HepG2 (cell line): ENCODE measurements at regions not wholly inside any gene's neighbourhood (a gene's known extent, or its start where the extent isn't known, plus 50 kb on each side); places are given as distances from the start of the nearest gene placed in this dataset.

Source experiments
- ATAC-seq: fragments of 200-7000 bp; cut with Tn5 transposase; 3 replicates; pipeline ENCODE4 v1.9.1; 2020; ENCODE audit warnings: mild to moderate bottlenecking, moderate library complexity
- BruUV-seq: library from RNA; stranded (reverse); fragments of 400-500 nt; replicated peaks from 2 replicates; lab custom pipeline; 2021; lab: Mats Ljungman, UMichigan
- CTCF ChIA-PET: fragments of 300-600 bp; formaldehyde crosslinking; extraction: SDS; loops from one replicate; lab custom pipeline; 2021; ENCODE audit warnings: low total read pairs, inconsistent platforms, low intra/inter-chr PET ratio; lab: Yijun Ruan, JAX
- POLR2A ChIA-PET: fragments of 350-600 bp; sonication (Branson Sonifier 250); formaldehyde crosslinking; loops from one replicate; lab custom pipeline; 2020; ENCODE audit warnings: antibody characterized with exemption, inconsistent platforms; lab: Yijun Ruan, JAX
- DNase-seq: peaks from one replicate; pipeline ENCODE4 v3.0.0-alpha.2; 2015; ENCODE audit warnings: low spot score
- FAIRE-seq: peaks from 3 replicates; lab custom pipeline; 2011; peaks lifted over from hg19 to GRCh38; lab: Jason Lieb, UNC
- H2AFZ ChIP-seq: one replicate; pipeline ENCODE4 v1.6.1; 2011; ENCODE audit warnings: low read length, inconsistent platforms
- H3K27ac ChIP-seq: fragments of 300-600 bp; 3 replicates; pipeline ENCODE4 v1.8.0; 2011; ENCODE audit warnings: mixed run types, mild to moderate bottlenecking, mixed read lengths, low read length, inconsistent platforms; ENCODE audit not compliant: insufficient read depth; ENCODE audit errors: extremely low read length
- H3K27me3 ChIP-seq, 2 experiments: fragments of 200-600 bp in 1 of 2; 2 replicates in 1 of 2; 3 replicates in 1 of 2; pipeline versions ENCODE4 v1.6.0 to v1.8.0; 2011; ENCODE audit warnings: low read length in 2 of 2, mild to moderate bottlenecking in 2 of 2, moderate library complexity in 2 of 2, inconsistent platforms in 1 of 2; ENCODE audit not compliant: insufficient read depth in 2 of 2, control insufficient read depth in 1 of 2
- H3K36me3 ChIP-seq, 2 experiments: fragments of 200-600 bp in 1 of 2; replicated peaks in 1 of 2; 2 replicates in 1 of 2; 3 replicates in 1 of 2; pipeline versions ENCODE4 v1.5.1 to v1.8.0; 2011; ENCODE audit warnings: low read length in 2 of 2, inconsistent platforms in 1 of 2; ENCODE audit not compliant: insufficient read depth in 2 of 2, control insufficient read depth in 1 of 2
- H3K4me1 ChIP-seq: 2 replicates; pipeline ENCODE4 v1.5.1; 2012; ENCODE audit warnings: low read length, inconsistent platforms; ENCODE audit not compliant: insufficient read depth
- H3K4me2 ChIP-seq: 2 replicates; pipeline ENCODE4 v1.6.0; 2011; ENCODE audit warnings: low read depth, low read length, inconsistent platforms
- H3K4me3 ChIP-seq, 3 experiments: fragments of 200-600 bp in 1 of 3; sonication (generic), shearing (Covaris generic) in 1 of 3; replicated peaks in 1 of 3; 2 replicates each; pipeline ENCODE4 v1.5.1; 2011 to 2016; ENCODE audit warnings: low read length in 3 of 3, inconsistent platforms in 2 of 3, low read depth in 2 of 3, mild to moderate bottlenecking in 2 of 3, control low read depth in 1 of 3, mixed read lengths in 1 of 3; ENCODE audit not compliant: insufficient read depth in 1 of 3
- H3K79me2 ChIP-seq: one replicate; pipeline ENCODE4 v1.6.1; 2011; ENCODE audit warnings: low read length, inconsistent platforms; ENCODE audit not compliant: insufficient read depth
- H3K9ac ChIP-seq: 2 replicates; pipeline ENCODE4 v1.6.0; 2011; ENCODE audit warnings: mild to moderate bottlenecking, low read depth, low read length, inconsistent platforms; ENCODE audit not compliant: insufficient read depth
- H3K9me3 ChIP-seq: 2 replicates; pipeline ENCODE4 v1.5.1; 2012; ENCODE audit warnings: mild to moderate bottlenecking, low read length
- H4K20me1 ChIP-seq: 2 replicates; pipeline ENCODE4 v1.6.0; 2011; ENCODE audit warnings: inconsistent platforms, mild to moderate bottlenecking, low read length, moderate library complexity; ENCODE audit not compliant: insufficient read depth
- DNMT3B ChIP-seq: conservative IDR thresholded peaks from 2 replicates; pipeline ENCODE4 v1.6.1; 2016; ENCODE audit warnings: missing biosample characterization, control low read depth
- DPF2 ChIP-seq: sonication (generic); formaldehyde crosslinking; IDR thresholded peaks from 2 replicates; pipeline ENCODE4 v1.4.0; 2020; ENCODE audit warnings: mild to moderate bottlenecking, low read depth, missing genetic modification reagents, borderline replicate concordance
- FOSL1 ChIP-seq: sonication (generic); formaldehyde crosslinking; IDR thresholded peaks from 2 replicates; pipeline ENCODE4 v1.9.0; 2021; ENCODE audit warnings: missing genetic modification reagents, borderline replicate concordance
- ISL2 ChIP-seq: sonication (generic); formaldehyde crosslinking; IDR thresholded peaks from 2 replicates; pipeline ENCODE4 v1.5.0; 2020; ENCODE audit warnings: missing genetic modification reagents
- KLF15 ChIP-seq: sonication (generic); formaldehyde crosslinking; IDR thresholded peaks from 2 replicates; pipeline ENCODE4 v1.8.1; 2023; ENCODE audit warnings: borderline replicate concordance, mild to moderate bottlenecking, inconsistent platforms, missing genetic modification reagents, mixed read lengths
- MED13 ChIP-seq: sonication (generic); formaldehyde crosslinking; IDR thresholded peaks from 2 replicates; pipeline ENCODE4 v1.5.0; 2020; ENCODE audit warnings: missing genetic modification reagents
- NAIF1 ChIP-seq: sonication (generic); formaldehyde crosslinking; IDR thresholded peaks from 2 replicates; pipeline ENCODE4 v1.5.0; 2020; ENCODE audit warnings: mild to moderate bottlenecking, missing genetic modification reagents, borderline replicate concordance
- PHF20 ChIP-seq: sonication (generic); formaldehyde crosslinking; IDR thresholded peaks from 2 replicates; pipeline ENCODE4 v1.5.0; 2020; ENCODE audit warnings: mild to moderate bottlenecking, missing genetic modification reagents
- PTBP1 ChIP-seq: fragments of 200-400 bp; formaldehyde crosslinking; IDR thresholded peaks from 2 replicates; pipeline ENCODE4 v1.6.1; 2018; ENCODE audit warnings: low read length, low read depth; ENCODE audit not compliant: poor library complexity, severe bottlenecking
- TEAD3 ChIP-seq: optimal IDR thresholded peaks from 2 replicates; pipeline ENCODE3; 2016; ENCODE audit warnings: borderline replicate concordance
- ZBTB42 ChIP-seq: sonication (generic); formaldehyde crosslinking; IDR thresholded peaks from 2 replicates; pipeline ENCODE4 v1.5.0; 2020; ENCODE audit warnings: mild to moderate bottlenecking, missing genetic modification reagents
- ZFP36L1 ChIP-seq: sonication (generic); formaldehyde crosslinking; IDR thresholded peaks from 2 replicates; pipeline ENCODE4 v1.8.0; 2022; ENCODE audit warnings: mild to moderate bottlenecking, missing genetic modification reagents, moderate library complexity
- ZNF124 ChIP-seq: sonication (generic); formaldehyde crosslinking; IDR thresholded peaks from 2 replicates; pipeline ENCODE4 v1.4.0; 2020; ENCODE audit warnings: missing genetic modification reagents
- WGBS: methylation state at CpG from one replicate; pipeline ENCODE4 v1.1.6; 2017; ENCODE audit warnings: low lambda C conversion rate; 5-methylcytosine and 5-hydroxymethylcytosine counted together
- in situ Hi-C: cut with HindIII; loops from 2 replicates; pipeline ENCODE4 v1.10.0; 2017; ENCODE audit warnings: low pct_unique_long_range_greater_than_20kb; ENCODE audit not compliant: extremely low pct_ligation_motif_present
- intact Hi-C: fragments of 100-400 bp; cut with micrococcal nuclease; formaldehyde crosslinking; loops from one replicate; pipeline ENCODE4 v1.10.0; 2022; ENCODE audit not compliant: unreplicated experiment
- TF ChIP-seq, protein P1 (sequence below): sonication (generic); formaldehyde crosslinking; conservative IDR thresholded peaks from 2 replicates; pipeline ENCODE4 v1.8.1; 2023; ENCODE audit warnings: missing genetic modification reagents
- TF ChIP-seq, protein P2 (sequence below): sonication (generic); formaldehyde crosslinking; IDR thresholded peaks from 2 replicates; pipeline ENCODE4 v1.8.1; 2023; ENCODE audit warnings: mild to moderate bottlenecking, moderate library complexity, missing genetic modification reagents
- TF ChIP-seq, protein P3 (sequence below): sonication (generic); formaldehyde crosslinking; IDR thresholded peaks from 2 replicates; pipeline ENCODE4 v1.5.0; 2020; ENCODE audit warnings: missing genetic modification reagents, mild to moderate bottlenecking, borderline replicate concordance

DNA sequence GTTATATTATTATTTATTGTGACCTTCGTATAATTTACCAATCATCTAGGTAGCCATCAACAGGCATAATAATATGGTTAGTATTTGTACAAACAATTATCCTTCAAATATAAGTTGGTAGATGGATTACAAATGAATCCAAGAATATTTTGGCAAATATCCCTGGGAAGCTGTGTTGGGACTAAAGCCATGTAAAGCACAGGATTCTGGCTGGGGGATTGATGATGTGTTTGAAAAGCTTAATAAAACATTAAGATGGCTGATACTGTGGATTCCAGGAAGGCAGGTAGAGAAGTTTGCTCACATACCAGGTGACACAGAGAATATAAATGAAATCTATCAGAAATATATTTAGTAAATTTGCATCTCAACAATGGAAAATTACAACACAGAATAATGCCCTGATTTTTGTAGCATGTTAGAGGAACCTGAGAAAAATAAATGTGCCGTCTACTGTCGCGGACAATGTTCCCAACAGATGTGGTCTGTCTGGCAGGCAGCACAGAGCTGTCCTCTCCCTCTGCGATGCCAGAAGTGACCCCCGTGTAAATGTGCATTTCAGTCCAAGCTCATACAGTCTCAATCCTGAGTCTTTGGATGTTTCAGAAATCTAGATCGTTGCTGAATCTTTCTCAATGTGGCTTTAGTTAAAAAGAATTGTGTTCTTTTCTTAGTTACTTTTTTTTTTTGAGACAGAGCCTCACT is 125.0 kb downstream of the TEX36 start (continued):
- TF ChIP-seq, protein P1, sequence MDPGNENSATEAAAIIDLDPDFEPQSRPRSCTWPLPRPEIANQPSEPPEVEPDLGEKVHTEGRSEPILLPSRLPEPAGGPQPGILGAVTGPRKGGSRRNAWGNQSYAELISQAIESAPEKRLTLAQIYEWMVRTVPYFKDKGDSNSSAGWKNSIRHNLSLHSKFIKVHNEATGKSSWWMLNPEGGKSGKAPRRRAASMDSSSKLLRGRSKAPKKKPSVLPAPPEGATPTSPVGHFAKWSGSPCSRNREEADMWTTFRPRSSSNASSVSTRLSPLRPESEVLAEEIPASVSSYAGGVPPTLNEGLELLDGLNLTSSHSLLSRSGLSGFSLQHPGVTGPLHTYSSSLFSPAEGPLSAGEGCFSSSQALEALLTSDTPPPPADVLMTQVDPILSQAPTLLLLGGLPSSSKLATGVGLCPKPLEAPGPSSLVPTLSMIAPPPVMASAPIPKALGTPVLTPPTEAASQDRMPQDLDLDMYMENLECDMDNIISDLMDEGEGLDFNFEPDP (CRISPR knock-in tag), result no peak
- TF ChIP-seq PTBP1, result no peak
- TF ChIP-seq, protein P2, sequence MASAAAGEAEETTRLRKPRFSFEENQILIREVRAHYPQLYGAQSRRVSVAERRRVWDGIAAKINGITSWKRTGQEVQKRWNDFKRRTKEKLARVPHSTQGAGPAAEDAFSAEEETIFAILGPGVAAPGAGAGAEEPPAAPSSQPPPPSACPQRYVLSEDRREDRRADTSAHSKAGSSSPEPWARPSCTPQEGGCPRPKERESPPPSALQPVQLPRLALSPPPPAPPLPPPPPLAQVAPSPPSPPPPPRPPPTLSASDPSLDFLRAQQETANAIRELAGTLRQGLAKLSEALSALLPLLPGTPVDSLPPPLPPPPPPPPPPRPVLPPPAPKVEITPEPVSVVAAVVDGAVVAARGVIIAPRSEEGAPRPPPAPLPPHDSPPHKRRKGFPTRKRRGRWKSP (CRISPR knock-in tag), result no peak
- no peak for TF ChIP-seq ZBTB42 (CRISPR knock-in tag)

DNA sequence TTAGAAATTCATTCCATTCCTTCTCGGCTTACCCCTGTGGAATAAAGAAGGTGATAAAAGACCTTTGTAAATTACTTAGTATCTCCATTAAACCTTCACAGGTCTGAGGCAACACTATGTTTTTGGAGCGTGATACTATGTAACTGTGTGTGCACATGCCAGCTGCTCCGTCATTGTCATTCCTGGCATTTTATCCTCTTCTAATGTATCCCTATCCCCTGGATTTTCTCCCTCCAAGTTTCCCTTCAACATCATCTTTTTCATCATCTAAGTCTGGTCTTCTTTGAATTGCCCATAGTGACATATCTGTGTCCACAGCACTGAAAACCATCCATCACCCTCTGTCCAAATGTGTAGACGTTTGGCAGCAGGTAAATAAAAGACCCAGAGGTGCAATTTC is 125.7 kb downstream of the TEX36 start:
- in situ Hi-C loops (no loop called here), intact Hi-C loops (no loop called here)
- ChIA-PET CTCF (no interaction called here), POLR2A (no interaction called here)
- Histone ChIP-seq H3K27ac (no peak overlapping the region), H3K4me1 (no peaks in the 10 kb centered on the region), H3K27me3 (peaks cover 0 to 23% of the 10 kb centered on the region in 2 experiments; a peak in 3 of 5 replicates), H3K4me3 (no peak overlapping the region), H4K20me1 (no peaks in the 10 kb centered on the region), H3K9me3 (no peaks in the 10 kb centered on the region), H2AFZ (no peak overlapping the region), H3K79me2 (no peaks in the 10 kb centered on the region), H3K4me2 (no peak overlapping the region), H3K36me3 (no peaks in the 10 kb centered on the region), H3K9ac (no peak overlapping the region)
- FAIRE-seq, result no peak
- TF ChIP-seq KLF15, result no peak
- TF ChIP-seq ZFP36L1, result no peak
- no peak for TF ChIP-seq ISL2 (CRISPR knock-in tag)
- no peak for TF ChIP-seq MED13 (CRISPR knock-in tag)
- TF ChIP-seq NAIF1 (CRISPR knock-in tag), result no peak
- TF ChIP-seq FOSL1, result no peak
- TF ChIP-seq TEAD3 (CRISPR knock-in tag), result no peak
- no peak for TF ChIP-seq ZNF124 (CRISPR knock-in tag)
- TF ChIP-seq, protein P3, sequence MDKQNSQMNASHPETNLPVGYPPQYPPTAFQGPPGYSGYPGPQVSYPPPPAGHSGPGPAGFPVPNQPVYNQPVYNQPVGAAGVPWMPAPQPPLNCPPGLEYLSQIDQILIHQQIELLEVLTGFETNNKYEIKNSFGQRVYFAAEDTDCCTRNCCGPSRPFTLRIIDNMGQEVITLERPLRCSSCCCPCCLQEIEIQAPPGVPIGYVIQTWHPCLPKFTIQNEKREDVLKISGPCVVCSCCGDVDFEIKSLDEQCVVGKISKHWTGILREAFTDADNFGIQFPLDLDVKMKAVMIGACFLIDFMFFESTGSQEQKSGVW (CRISPR knock-in tag), result no peak
- TF ChIP-seq PHF20, result no peak
- no peak for TF ChIP-seq DPF2 (CRISPR knock-in tag)
- no peak for TF ChIP-seq DNMT3B (CRISPR knock-in tag)
- DNase-seq, result no peak
- WGBS, result 10% methylated on average over 4 of the region's 4 CpGs
- no peak for ATAC-seq
- no TSS peak for BruUV-seq
